GM12878 (cell line): ENCODE measurements at regions not wholly inside any gene's neighbourhood (a gene's known extent, or its start where the extent isn't known, plus 50 kb on each side); places are given as distances from the start of the nearest gene placed in this dataset.

Experiments
- CTCF ChIP-seq, 3 experiments: IDR thresholded peaks in 2 of 3; conservative IDR thresholded peaks in 1 of 3; 2 replicates each; pipeline ENCODE4 v1.5.1; 2011; ENCODE audit warnings: low read depth in 3 of 3, low read length in 3 of 3, mild to moderate bottlenecking in 3 of 3, control low read depth in 2 of 3, moderate library complexity in 2 of 3, inconsistent platforms in 1 of 3, mixed read lengths in 1 of 3; ENCODE audit not compliant: control insufficient read depth in 2 of 3, insufficient read depth in 1 of 3; ENCODE audit errors: extremely low read depth in 1 of 3
- EZH2 ChIP-seq: IDR thresholded peaks from 2 replicates; pipeline ENCODE4 v1.6.1; 2012; ENCODE audit warnings: low read depth, mild to moderate bottlenecking, control low read depth, inconsistent platforms, low read length, borderline replicate concordance; ENCODE audit not compliant: control insufficient read depth
- FOXM1 ChIP-seq: IDR thresholded peaks from 2 replicates; pipeline ENCODE4 v1.6.1; 2012; ENCODE audit warnings: low read depth, mild to moderate bottlenecking, inconsistent platforms, low read length, moderate library complexity
- NFYB ChIP-seq: IDR thresholded peaks from 2 replicates; pipeline ENCODE4 v1.6.1; 2011; ENCODE audit warnings: low read depth, mild to moderate bottlenecking, low read length, improper control_type of control experiment, moderate library complexity; ENCODE audit not compliant: insufficient read depth
- SIN3A ChIP-seq: IDR thresholded peaks from 2 replicates; pipeline ENCODE4 v1.6.1; 2012; ENCODE audit warnings: low read depth, low read length, improper control_type of control experiment

GRCh38 chr3:152172460-152172859 is 96.3 kb upstream of the MBNL1 start:
- TF ChIP-seq NFYB = no peak
- TF ChIP-seq SIN3A = no peak
- TF ChIP-seq CTCF (IDR thresholded peaks at IDR 0.05 in 2 of 3, conservative IDR thresholded peaks at IDR 0.05 in 1 of 3; ENCODE audit: control insufficient read depth in 2 of 3, extremely low read depth in 1 of 3, insufficient read depth in 1 of 3, low read depth in 3 of 3, low read length in 3 of 3) = no peak
- no peak for TF ChIP-seq EZH2
- TF ChIP-seq FOXM1 = no peak
